Adrenal gland (tissue), 5 donors: ENCODE measurements at regions not wholly inside any gene's neighbourhood (a gene's known extent, or its start where the extent isn't known, plus 50 kb on each side); places are given as distances from the start of the nearest gene placed in this dataset.

Experiments
- CTCF ChIP-seq, 6 experiments: fragments of 450-650 bp in 4 of 6; fragments of 200-600 bp in 2 of 6; sonication (generic) in 1 of 6; IDR thresholded peaks; 1 replicate in 5 of 6; 2 replicates in 1 of 6; pipeline versions ENCODE4 v1.5.1 to v1.8.0; 2016 to 2021; ENCODE audit warnings: antibody characterized with exemption in 6 of 6, mild to moderate bottlenecking in 2 of 6, moderate library complexity in 1 of 6
- POLR2A ChIP-seq, 2 donors: fragments of 450-650 bp; IDR thresholded peaks; one replicate each; pipeline ENCODE4 v1.6.1; 2017; ENCODE audit warnings: antibody characterized with exemption in 2 of 2, mild to moderate bottlenecking in 2 of 2, moderate library complexity in 1 of 2
- donor health status: DM: no; HTN: no; CAD: no.

- TF ChIP-seq POLR2A (IDR thresholded peaks at IDR 0.05) (no peak), CTCF (IDR thresholded peaks at IDR 0.05) (no peak)
Measured at GRCh38 chr18:77567205-77567604, 317.6 kb downstream of the GALR1 start.
